GM13976 (cell line): ENCODE measurements at regions not wholly inside any gene's neighbourhood (a gene's known extent, or its start where the extent isn't known, plus 50 kb on each side); places are given as distances from the start of the nearest gene placed in this dataset.
A peak's percentile ranks its signal among the peaks of the same experiment; 100 is the strongest.

ENCODE experiments used
- DNase-seq: peaks from one replicate; pipeline ENCODE4 v3.0.0; 2012; ENCODE audit warnings: low spot score
- CTCF ChIP-seq: IDR thresholded peaks from 2 replicates; pipeline ENCODE4 v1.5.1; 2012; ENCODE audit warnings: borderline replicate concordance, mild to moderate bottlenecking; ENCODE audit not compliant: insufficient read depth; ENCODE audit errors: extremely low read depth, missing control alignments, control extremely low read depth
- in situ Hi-C: fragments of 300-500 bp; cut with MboI; formaldehyde crosslinking; loops from one replicate; pipeline ENCODE4 v1.12.0; 2022; ENCODE audit warnings: low sequenced_read_pairs, mixed read lengths, inconsistent platforms; ENCODE audit not compliant: unreplicated experiment

DNA sequence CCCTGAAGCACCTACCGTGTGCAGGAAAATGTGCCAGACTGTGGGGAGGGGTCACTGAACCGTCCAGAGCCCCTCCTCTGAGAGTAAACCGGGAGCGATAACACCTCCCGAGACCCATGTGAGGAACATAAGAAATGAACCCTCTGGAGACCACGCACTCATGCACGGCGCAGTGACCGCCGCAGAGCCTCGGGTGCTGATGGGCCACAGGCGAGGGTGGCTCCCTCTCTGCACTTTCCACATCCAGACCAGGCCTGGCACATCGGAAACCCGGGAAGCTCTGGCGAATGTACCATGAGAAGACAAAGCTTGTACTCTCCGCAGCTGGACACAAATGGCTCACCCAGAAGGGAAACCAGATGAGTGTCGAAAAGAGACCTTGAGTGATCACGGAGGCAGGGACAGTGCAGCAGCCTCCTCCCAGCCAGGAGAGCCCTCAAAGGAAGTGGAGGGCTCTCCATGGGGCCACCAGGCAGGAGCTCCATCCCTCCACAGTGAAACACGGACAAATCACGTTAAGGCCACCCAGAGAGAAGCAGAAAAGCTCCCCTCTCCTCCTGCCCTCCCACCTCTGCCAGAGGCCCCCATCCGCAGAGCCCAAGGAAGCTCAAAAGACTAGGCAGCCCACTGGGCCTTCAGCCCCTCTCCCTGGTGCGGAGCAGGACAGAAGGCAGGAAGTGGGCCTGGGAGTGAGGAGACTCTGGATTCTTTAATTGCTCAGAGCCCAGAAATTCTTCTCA, 178.1 kb upstream of the PPP2R2D start:
- TF ChIP-seq CTCF, result no peak
- DNase-seq, result no peak
- in situ Hi-C loops, result no loop called here

GRCh38 chr10:131723297-131724168, 177.3 kb upstream of the PPP2R2D start:
- in situ Hi-C loops, result no loop called here
- peak; percentile 6 for DNase-seq

GRCh38 chr10:131724169-131724545, 176.7 kb upstream of the PPP2R2D start:
- no peak for TF ChIP-seq CTCF
- in situ Hi-C loops, result no loop called here
- peak; percentile 8 for DNase-seq

More at GRCh38 chr10:131723297-131724168, 177.3 kb upstream of the PPP2R2D start:
- no peak for TF ChIP-seq CTCF

GRCh38 chr10:131724891-131725580, 175.8 kb upstream of the PPP2R2D start:
- DNase-seq, result peak; percentile 15
- in situ Hi-C loops, result no loop called here
- no peak for TF ChIP-seq CTCF

DNA sequence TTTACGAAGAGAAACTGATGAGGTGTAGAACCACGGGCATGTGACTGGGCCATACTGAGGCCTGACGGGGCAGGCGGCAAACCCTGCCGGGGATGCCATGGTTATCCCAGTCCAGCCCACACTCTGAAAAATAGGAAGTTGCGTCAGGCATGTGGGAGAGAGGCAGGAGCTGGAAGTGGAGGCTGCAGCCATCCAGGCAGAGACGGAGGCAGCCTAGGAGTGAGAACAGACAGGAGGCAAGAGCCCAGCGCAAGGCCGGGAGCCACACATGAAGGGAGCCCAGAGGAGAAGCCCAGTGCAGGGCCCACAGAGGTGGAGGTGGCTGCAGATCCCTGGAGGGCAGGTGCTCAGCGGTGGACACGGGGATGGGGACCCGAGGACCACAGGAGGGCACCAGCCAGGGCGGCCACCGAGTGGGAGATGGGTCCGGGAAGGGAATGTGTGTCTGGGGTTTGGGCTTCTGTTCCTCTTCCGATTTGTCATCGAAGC, 175.2 kb upstream of the PPP2R2D start:
- in situ Hi-C loops, result no loop called here
- peak; percentile 20 for DNase-seq
- no peak for TF ChIP-seq CTCF
